ENCODE measurements at regions not wholly inside any gene's neighbourhood (a gene's known extent, or its start where the extent isn't known, plus 50 kb on each side); places are given as distances from the start of the nearest gene placed in this dataset.
"Not testable (repeated sequence)": the region's sequence is repeated elsewhere in the genome, so short reads cannot be mapped to it uniquely, and the experiment has no call there.

- ATAC-seq (no peak), DNase-seq (no peak)
- intact Hi-C loops (cut with DNase I), result no loop called here
Measured at GRCh38 chr1:196027127-196027526, 581.1 kb downstream of the KCNT2 start.

- intact Hi-C loops (cut with DNase I); DNase-seq; ATAC-seq: not testable (repeated sequence)
Measured at GRCh38 chr1:196021174-196021573, 587.1 kb downstream of the KCNT2 start.

GRCh38 chr1:196009362-196009761 lies 598.9 kb downstream of the KCNT2 start:
- no peak for ATAC-seq
- intact Hi-C loops (cut with DNase I), result no loop called here

GRCh38 chr1:196007763-196008162 lies 600.5 kb downstream of the KCNT2 start:
- intact Hi-C loops (cut with DNase I), result no loop called here
- no peak for DNase-seq
- ATAC-seq, result no peak

More at GRCh38 chr1:196009362-196009761, 598.9 kb downstream of the KCNT2 start:
- no peak for DNase-seq

- intact Hi-C loops (cut with DNase I), result no loop called here
- no peak for ATAC-seq
Measured at GRCh38 chr1:196005426-196005825, 602.8 kb downstream of the KCNT2 start.

GRCh38 chr1:196004388-196004787 lies 603.9 kb downstream of the KCNT2 start:
- DNase-seq; ATAC-seq; intact Hi-C loops (cut with DNase I): not testable (repeated sequence)

More at GRCh38 chr1:196005426-196005825, 602.8 kb downstream of the KCNT2 start:
- DNase-seq, result no peak

- intact Hi-C loops (cut with DNase I), result no loop called here
- ATAC-seq, result no peak
- DNase-seq, result no peak
Measured at GRCh38 chr1:196002906-196003305, 605.3 kb downstream of the KCNT2 start.

GRCh38 chr1:196002296-196002695 lies 605.9 kb downstream of the KCNT2 start:
- ATAC-seq; intact Hi-C loops (cut with DNase I); DNase-seq: not testable (repeated sequence)

GRCh38 chr1:196001188-196001587 lies 607.1 kb downstream of the KCNT2 start:
- intact Hi-C loops (cut with DNase I), result no loop called here
- DNase-seq (no peak), ATAC-seq (no peak)

- intact Hi-C loops (cut with DNase I), result no loop called here
- ATAC-seq (no peak), DNase-seq (no peak)
Measured at GRCh38 chr1:195999022-195999421, 609.2 kb downstream of the KCNT2 start.

- no peak for DNase-seq
- intact Hi-C loops (cut with DNase I), result no loop called here
- peak in 1 of 2 donors; percentile 32 for ATAC-seq
Measured at GRCh38 chr1:195981448-195982139, 626.6 kb downstream of the KCNT2 start.

GRCh38 chr1:195979646-195980045 lies 628.6 kb downstream of the KCNT2 start:
- intact Hi-C loops (cut with DNase I), result no loop called here
- DNase-seq (no peak), ATAC-seq (no peak)

- DNase-seq (no peak), ATAC-seq (no peak)
- intact Hi-C loops (cut with DNase I), result no loop called here
Measured at GRCh38 chr1:195973311-195973904, 634.8 kb downstream of the KCNT2 start.

- intact Hi-C loops (cut with DNase I), result no loop called here
- DNase-seq, result no peak
- no peak for ATAC-seq
Measured at GRCh38 chr1:195971589-195971988, 636.7 kb downstream of the KCNT2 start.

- no peak for ATAC-seq
- intact Hi-C loops (cut with DNase I), result no loop called here
- no peak for DNase-seq
Measured at GRCh38 chr1:195970209-195970608, 638.0 kb downstream of the KCNT2 start.

GRCh38 chr1:195965475-195965874 lies 642.8 kb downstream of the KCNT2 start:
- no peak for ATAC-seq
- intact Hi-C loops (cut with DNase I), result no loop called here

GRCh38 chr1:195965036-195965435 lies 643.2 kb downstream of the KCNT2 start:
- DNase-seq (no peak), ATAC-seq (no peak)
- intact Hi-C loops (cut with DNase I), result no loop called here

More at GRCh38 chr1:195965475-195965874, 642.8 kb downstream of the KCNT2 start:
- no peak for DNase-seq

GRCh38 chr1:195964516-195964915 lies 643.7 kb downstream of the KCNT2 start:
- intact Hi-C loops (cut with DNase I), result no loop called here
- ATAC-seq, result no peak

GRCh38 chr1:195962051-195962450 lies 646.2 kb downstream of the KCNT2 start:
- DNase-seq (no peak), ATAC-seq (no peak)
- intact Hi-C loops (cut with DNase I), result no loop called here

More at GRCh38 chr1:195964516-195964915, 643.7 kb downstream of the KCNT2 start:
- no peak for DNase-seq

- ATAC-seq, result no peak
- intact Hi-C loops (cut with DNase I), result no loop called here
- no peak for DNase-seq
Measured at GRCh38 chr1:195960580-195960979, 647.7 kb downstream of the KCNT2 start.

GRCh38 chr1:195958131-195958530 lies 650.1 kb downstream of the KCNT2 start:
- no peak for DNase-seq
- intact Hi-C loops (cut with DNase I), result no loop called here
- no peak for ATAC-seq

Measured in left cardiac atrium (tissue), 4 donors.